HuH-7.5 (cell line): ENCODE measurements at regions not wholly inside any gene's neighbourhood (a gene's known extent, or its start where the extent isn't known, plus 50 kb on each side); places are given as distances from the start of the nearest gene placed in this dataset.

Source experiments
- DNase-seq: peaks from one replicate; pipeline ENCODE4 v3.0.0; 2011; ENCODE audit warnings: low spot score

DNA sequence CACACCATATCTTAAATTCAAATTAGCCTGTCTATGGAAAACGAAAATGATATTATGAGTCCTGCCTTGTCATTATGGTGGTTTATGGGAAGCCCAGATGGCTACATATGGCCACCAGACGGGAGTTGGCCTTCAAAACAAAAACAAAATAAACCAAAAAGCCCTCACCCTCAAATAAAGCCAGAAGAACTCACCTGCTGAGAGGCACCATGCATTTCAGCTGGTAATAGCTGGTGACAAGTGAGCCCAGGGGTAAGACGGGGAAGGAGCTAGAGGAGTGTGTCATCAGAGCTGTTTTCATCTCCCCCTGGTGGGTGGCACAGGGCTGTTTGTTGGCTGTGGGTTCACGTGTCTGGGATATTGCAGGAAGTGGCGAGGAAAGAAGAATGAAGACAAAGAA, 152.9 kb downstream of the EFNB2 start:
- DNase-seq, result no peak

DNA sequence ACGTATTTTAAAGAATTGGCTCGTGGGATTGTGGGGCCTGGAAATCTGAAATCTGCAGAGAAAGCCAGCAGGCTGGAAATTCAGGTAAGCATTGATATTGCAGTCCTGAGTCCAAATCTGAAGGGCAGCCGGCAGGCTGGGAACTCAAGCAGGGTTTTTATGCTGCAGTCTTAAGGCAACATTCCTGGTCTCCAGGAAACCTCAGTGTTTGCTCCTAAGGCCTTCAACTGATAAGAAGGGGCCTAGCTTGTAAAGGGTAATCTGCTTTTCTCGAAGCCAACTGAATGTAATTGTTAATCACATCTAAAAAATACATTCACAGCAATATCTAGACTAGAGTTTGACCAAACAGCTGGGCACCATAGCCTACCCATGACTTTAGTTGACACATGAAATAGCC, 154.4 kb downstream of the EFNB2 start:
- no peak for DNase-seq

DNA sequence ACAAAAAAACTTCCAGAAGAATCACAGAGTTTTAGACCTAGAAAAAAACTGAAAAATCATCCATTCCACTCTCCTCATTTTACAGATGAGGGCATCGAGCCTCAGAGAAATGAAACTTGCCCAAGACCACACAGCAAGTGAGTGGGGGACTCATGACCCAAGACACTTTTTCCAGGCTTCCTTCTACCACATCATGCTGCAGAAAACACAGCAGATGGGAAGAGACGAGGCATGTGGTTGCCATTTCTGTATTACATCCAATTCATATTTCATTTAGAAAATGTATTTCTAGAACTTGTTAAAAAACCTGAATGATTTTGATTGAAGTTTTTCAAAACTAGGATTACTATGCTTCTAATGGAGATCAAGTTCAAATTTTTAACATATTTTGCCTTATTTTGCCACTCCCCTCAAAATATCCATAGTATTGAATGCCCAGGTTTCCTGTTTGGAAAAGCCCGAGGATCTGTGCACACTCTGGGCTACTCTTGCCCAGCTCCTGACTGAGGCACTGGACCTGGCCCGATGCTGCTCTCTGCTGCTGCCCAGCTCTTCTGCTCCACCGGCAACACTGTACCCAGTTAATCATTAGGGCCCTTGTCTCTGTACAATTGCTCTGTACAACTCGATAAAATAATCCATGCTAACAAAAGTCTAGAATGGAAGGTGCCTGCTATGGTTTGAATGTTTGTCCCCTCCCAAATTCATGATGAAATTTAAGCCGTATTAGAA, 157.4 kb downstream of the EFNB2 start:
- no peak for DNase-seq

DNA sequence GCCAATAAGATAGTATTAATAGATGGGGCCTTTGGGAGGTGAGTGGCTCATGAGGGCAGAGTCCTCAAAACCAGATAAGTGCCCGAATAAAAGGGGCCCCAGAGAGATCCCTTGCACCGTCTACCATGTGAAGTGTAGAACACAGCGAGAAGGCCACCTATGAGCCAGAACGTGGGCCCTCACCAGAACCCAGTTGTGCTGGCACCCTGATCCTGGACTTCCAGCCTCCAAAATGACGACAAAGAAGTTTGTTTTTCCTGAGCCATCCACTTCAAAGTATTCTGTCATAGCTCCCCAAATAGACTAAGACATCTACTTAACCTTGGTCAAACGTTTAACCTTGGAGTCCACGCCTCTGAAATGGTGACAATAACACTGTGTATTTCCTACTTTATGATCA, 158.1 kb downstream of the EFNB2 start:
- DNase-seq, result no peak

DNA sequence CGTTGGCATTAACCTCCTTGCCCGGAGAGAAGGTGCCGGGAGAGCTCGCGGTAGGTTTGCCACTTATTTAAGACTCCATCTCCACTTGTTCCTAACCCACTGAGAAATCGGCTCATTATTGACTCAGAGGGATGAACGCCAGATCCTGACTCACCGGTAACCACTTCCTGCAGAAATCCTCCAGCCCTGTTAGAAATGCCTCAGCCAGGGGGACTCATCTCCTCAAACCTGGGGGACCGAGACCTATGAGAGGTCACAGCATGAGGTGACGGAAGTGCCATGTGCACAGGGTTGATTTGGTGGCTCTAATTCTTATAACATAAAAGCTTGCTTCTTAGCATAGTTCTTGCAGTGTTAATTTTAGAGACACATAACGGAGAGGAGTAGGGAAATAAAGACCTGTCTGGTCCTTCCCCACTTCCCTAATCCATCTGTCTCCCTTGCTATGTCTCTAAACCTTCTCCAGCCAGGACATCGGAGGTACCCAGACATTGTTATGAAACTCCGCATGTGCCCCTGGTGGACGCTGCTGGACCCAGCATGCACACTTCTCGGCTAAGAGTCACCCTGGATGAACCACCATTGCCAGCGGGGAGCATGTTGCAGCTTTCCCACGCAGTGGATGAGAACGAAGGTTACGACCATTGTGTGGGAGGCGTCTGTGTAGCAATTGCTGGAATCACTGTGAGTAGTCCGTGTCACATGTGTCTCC, 158.9 kb downstream of the EFNB2 start:
- no peak for DNase-seq

DNA sequence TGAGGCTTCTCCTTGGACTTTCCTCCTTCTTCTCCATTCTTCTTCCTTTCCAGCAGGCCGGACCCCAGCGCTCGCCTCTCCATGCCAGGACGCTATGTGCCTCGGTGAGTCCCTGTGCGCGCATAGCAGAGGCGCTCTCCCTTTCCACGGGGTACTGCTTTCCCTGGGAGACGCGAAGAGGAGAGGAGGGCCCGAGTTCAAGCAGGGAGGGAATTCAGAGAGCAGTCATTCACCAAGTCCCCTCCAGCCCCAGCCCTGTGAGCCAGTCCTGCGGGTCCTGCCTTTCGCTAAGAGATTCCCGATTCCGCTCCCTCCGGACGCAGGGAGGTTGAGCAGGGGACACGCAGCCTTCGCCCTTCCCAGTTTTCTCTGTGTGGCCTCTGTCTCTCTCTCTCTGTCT, 160.4 kb downstream of the EFNB2 start:
- DNase-seq, result no peak

DNA sequence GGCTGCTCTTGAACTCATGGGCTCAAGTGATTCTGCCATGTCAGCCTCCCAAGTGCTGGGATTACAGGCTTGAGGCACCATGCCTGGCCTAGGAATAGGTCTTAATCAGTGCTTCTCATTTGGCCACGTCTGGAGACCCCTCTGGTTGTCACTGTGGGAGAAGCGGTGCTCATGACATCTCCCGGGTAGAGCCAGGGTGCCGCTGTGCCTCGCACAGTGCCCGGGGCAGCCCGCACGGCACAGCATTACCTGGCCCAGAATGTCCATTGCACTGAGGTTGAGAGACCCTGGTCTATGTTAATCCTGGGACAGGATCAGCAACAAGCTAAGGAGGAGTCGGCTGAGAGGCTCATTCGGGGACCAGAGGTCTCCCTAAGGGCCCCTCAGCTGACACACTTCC, 160.8 kb downstream of the EFNB2 start:
- no peak for DNase-seq

DNA sequence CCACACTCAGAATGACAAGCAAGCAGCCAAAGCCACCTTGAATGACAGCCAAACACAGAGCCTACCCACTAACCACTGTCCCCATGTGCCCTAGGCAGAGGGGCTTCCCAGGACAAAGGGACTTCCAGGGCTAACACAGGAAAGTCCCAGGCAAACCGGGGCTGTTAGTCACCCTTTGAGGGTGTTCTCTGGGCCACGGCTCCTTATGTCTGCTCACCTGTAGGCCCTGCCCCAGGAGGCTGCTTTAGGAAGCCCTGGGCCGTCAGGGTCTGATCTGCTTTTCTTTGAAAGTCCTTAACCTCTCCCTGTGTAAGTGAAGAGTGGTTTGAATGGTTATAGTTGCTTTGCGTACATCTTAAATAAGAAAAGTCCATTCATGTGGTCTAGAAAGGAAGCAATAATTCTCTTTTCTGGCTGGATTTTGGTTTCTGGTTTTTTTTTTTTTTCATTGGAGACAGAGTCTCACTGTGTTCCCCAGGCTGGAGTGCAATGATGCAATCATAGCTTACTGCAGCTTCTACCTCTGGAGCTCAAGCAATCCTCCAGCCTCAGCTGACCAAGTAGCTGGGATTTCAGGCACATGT, 161.4 kb downstream of the EFNB2 start:
- no peak for DNase-seq

DNA sequence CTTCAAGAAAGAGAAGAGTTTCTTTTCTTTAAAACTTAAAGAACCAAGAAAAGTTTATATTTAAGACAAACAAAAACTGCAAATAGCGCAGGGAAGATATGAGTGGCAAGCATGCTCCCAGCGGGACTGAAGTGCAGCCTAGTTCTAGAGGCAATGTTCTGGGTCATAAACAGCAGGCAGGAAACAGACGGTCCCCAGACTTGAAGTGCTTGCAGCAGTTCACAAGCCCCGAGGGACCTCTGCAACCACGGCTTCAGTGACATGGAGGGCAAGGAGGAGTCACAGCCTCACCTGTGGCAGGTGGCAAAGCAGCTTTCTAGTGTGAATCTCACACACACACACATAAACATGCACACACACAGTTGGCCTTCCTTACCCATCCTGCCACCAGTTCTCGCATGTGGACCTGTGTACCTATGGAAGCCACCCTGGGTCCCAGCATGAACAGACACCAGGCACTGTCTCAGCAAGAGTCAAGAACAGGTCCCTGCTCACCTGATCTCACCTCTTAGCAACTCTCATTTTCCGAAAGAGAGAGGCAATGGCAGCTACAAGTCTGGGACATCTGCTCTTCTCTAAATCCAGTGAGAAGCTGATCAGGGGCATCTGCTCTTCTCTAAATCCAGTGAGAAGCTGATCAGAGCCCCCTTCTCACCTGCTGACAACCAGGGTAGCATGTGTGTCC, 162.0 kb downstream of the EFNB2 start:
- no peak for DNase-seq

DNA sequence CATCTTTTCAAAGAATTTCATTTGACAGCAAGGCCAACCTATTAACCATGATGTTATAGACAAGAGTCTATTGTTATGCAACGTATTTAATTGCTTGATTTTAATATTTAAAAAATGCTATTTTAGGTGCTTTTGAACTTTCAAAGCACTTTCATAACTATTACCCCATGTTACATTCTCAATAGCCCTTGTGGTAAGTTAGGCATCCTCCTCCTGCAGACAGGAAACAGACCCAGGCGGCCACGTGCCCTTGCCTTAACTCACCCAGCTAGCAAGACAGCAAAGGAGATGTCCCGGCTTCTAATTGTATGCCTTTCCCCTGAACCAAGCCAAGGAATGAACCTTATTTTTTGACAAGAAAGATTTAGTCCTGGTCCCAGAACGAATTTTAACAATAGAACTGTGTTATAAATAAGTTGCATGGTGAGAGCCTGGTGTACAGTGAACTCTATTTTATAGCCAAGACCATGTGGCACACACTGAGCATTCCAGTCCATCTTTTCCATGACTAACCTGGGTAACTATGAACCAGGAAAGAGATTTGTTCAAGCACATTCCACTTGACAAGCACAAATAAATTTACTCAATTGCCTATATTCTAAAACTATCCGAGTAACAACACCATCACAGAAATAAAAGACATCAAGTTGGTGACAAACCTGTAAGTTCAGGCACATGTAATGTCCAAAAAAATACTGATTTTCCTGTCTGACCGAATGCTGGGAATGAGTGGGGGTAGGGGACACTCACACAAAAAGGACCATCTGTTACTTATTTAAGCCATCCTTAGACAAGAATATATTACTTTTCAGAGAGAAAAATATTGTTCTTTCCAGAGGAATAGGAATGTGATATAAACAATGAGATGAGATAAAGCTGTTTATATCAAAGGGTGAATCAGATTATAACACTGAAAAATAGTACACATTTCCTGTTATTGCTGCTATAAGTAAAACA, 163.0 kb downstream of the EFNB2 start:
- DNase-seq, result no peak

DNA sequence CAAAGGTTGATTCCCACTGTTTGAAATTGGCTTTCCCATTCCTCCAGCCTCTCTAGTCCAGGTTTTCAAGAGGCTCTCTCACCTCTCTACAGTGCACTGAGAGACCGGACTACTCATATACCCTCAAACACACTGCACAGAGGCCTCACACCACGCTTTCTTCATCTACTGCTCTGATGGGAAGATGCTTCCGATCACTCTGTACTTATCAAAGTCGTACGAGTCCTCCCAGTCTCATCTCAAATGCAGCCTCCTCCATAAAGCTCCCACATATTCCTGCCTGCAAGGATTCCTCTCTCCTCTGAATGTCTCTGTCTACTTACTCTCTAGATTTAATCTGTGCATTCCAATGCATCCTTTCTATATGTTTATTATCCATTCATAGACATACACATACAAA, 164.4 kb downstream of the EFNB2 start:
- DNase-seq, result no peak

DNA sequence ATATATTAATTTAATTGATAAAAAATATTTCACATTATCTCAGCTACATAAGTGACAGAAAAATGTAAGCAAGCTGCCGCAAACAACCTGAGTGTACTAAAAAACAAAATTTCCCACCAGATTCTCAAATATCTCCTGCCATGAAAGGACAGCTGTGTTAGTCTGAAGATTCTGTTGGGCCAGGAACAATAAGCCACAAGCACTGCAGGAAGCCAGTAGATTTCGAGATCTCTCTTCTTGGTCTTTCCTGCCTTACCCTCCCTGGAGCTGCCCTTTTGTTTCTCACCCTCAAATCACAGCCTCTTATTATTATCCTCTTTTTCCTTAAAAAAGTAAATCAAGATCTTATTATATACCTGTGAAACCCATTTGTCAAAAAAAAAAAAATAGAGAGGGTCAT, 165.6 kb downstream of the EFNB2 start:
- no peak for DNase-seq

DNA sequence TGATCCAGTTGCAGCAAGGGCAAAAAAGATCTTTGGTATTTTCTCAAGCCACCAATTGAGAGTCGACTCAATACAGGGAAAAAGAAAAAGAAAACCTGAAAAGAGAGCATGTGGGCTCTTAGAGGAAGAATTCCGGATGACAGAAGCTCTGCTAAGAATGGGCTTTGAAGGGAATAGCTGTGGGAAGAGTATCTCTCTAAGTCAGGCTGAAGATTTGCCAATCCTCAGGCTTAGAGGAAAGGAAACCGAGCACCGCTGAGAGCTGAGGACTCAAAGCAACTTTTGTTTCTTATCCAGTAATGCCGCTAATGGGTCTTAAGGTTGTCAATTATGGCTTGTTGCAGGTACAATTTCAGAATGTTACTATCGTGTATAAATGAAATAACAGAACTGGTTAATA, 166.4 kb downstream of the EFNB2 start:
- no peak for DNase-seq

DNA sequence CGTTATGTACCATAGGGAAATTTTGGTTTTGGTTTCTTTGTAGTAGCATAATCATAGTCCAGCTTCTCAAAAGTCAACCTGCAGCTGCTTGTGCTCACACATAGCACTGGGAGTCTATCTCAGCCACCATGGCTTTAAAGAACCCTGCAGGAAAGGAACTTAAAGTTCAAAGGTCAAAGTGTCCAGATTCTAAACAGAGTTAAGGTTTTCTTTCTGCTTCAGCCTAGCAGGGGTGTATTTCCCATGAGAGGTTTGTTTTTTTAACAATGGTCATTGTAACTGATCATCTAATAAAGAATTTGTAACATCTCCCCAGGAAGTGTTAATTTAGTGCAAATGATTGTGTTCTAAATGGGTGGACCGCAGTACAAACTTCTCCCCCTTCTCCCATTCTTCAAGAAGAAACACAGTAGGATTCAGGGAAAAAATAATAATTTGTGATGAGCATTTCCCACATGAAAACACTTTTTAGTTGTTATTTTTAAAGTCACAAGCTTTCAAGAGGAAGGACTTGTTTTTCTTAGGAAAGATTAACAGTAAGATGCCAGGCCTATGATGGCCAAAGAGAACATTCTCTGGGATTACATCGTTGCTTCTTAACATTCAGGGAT, 168.0 kb downstream of the EFNB2 start:
- DNase-seq, result no peak

DNA sequence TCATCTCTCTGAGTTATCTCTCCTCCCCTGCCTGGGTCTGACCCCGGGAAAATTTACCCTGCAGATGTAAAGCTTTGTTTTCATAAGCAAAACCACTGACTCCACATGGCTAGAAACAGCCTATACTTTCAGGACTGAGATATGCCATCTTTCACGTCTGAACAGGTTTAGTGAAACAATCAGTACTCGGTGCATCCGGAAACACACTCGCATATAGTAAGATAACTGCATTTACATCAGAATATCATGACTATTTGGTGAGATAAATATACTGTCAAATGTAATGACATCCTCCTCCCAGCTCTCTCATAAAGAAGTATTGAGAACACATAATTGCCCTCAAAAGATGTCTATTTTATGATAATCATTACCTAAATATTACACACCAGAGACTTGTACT, 172.8 kb downstream of the EFNB2 start:
- no peak for DNase-seq

DNA sequence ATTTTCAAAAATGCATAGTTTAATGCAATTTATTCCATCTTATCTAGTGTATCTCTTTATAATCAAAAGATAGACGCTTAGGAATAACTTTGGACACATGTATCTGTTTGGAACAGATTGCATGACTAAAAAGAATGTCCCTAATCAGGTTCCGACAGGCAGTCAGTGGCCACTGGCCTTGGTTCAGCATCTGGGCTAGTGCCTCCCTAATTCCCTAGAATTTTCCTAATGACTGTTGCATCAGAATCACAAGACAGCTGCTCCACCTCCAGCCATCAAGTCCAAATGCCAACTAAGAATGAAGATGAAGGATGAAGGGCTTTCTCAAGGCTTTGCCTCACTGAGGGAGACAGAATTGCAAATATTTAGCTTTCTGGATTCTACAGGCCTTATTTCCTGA, 173.8 kb downstream of the EFNB2 start:
- no peak for DNase-seq

DNA sequence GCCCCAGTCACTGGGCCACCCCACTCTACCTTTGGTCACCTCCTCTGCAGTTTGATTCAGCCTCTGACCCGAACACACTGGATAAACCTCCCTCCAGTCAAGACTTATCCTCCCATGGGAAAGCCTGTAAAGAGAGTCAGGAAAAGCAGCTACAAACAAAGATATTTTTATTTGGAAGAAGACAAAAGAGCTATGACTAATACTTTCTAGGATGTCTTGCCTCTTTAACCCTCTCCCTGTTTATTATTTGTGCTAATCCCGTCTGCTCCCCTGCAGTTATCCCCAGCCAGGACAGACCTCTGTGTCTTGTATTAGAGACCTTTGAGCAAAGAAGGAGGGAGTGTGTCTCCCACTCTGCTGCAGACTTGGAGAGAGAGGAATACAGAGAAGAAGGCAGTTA, 178.3 kb downstream of the EFNB2 start:
- DNase-seq, result no peak

DNA sequence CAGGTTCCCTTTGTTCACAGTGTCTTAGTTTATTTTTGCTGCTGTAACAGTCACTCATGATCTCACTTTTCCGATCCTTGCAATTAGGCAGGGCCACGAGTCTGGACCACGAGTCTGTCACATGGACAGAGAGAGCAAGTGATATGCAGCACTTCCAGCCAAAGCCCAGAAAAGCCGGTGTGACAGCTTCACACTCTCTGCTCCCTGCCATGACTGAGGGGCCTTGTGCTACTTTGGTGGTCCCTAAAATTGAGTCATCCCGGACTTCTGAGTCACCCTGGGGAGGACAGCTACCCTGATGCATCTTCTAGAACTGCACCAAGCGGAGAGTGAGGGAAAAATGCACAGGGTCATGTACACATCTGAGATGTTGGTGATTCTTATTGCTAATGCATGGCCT, 179.6 kb downstream of the EFNB2 start:
- DNase-seq, result no peak

DNA sequence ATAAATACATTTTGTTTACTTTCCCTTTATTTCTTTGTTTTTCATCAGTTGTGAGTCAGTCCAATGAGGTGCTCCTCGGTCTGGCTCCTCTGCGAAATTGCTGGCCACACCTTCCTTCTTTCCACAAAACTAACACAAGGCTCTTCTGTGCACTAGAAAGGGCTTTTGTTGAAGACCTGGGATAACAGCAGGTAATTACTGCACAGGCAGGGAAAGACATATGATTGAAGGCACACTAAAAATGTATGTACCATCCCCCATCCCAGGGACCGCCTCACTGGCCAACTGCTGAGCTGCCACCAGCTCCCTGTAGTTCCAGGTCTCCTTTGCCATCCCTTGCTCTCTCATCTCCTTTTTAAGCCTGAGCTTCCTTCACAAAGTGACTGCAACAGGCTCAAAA, 180.5 kb downstream of the EFNB2 start:
- no peak for DNase-seq

DNA sequence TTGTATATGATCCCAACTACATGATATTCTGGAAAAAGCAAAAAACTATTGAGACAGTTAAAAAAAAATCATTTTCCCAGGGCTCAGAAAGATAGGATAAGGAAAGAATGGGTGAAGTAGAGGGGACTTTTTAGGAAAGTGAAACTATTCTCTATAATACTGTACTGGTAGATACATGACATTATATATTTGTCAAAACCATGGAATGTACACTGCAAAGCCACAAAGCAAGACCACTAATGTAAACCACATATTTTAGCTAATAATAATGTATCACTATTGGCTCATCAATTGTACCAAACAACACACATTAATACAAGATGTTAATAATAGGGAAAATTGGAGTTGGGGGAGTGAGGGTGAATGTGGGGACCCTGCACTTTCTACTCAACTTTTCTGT, 182.6 kb downstream of the EFNB2 start:
- no peak for DNase-seq

DNA sequence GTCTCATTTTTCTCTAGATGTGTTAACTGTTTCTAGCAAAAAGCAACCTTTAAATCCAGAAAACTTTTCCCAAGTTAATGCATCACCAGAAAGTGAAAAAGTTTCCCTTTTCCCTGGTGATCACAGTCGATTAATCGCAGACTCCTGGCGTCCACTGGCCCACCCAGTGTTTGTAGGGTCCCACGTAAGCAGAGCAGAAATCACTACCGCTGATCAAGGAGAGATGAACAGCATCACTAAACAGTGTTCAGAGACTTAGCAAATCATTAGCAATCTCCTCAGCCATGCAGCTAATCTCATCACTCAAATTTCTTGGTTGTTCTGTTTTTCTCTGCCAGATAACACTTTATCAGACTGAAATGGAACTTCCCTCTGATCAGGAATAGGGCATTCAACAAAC, 184.2 kb downstream of the EFNB2 start:
- no peak for DNase-seq
